Activated CD4-positive, alpha-beta T cell treated with anti-CD3 and anti-CD28 coated beads, Interleukin-10, Interleukin-2, amounts not matched to agents 100 ng/mL and 50 ng/mL, durations not matched to agents 16 hours and 8 hours (primary cell): ENCODE measurements at regions not wholly inside any gene's neighbourhood (a gene's known extent, or its start where the extent isn't known, plus 50 kb on each side); places are given as distances from the start of the nearest gene placed in this dataset.

Experiments used
- DNase-seq: peaks from one replicate; pipeline ENCODE4 v3.0.0-alpha.2; 2020

GRCh38 chr18:41331661-41332060 lies 623.4 kb upstream of the PIK3C3 start:
- no peak for DNase-seq

- no peak for DNase-seq
These were observed 628.7 kb upstream of the PIK3C3 start for GRCh38 chr18:41326311-41326710.

GRCh38 chr18:41324934-41325333 lies 630.1 kb upstream of the PIK3C3 start:
- no peak for DNase-seq

GRCh38 chr18:41324020-41324791 lies 630.8 kb upstream of the PIK3C3 start:
- no peak for DNase-seq

GRCh38 chr18:41323044-41323443 lies 632.0 kb upstream of the PIK3C3 start:
- DNase-seq, result no peak

- no peak for DNase-seq
These were observed 634.9 kb upstream of the PIK3C3 start for GRCh38 chr18:41320100-41320499.

GRCh38 chr18:41315134-41315533 lies 639.9 kb upstream of the PIK3C3 start:
- no peak for DNase-seq

- DNase-seq, result no peak
These were observed 643.2 kb upstream of the PIK3C3 start for GRCh38 chr18:41311571-41312547.

- DNase-seq, result no peak
These were observed 657.3 kb upstream of the PIK3C3 start for GRCh38 chr18:41297740-41298139.

- DNase-seq, result no peak
These were observed 685.7 kb upstream of the PIK3C3 start for GRCh38 chr18:41269294-41269693.

- no peak for DNase-seq
These were observed 686.8 kb upstream of the PIK3C3 start for GRCh38 chr18:41268271-41268670.

GRCh38 chr18:41266616-41267015 lies 688.4 kb upstream of the PIK3C3 start:
- no peak for DNase-seq

GRCh38 chr18:41266204-41266603 lies 688.8 kb upstream of the PIK3C3 start:
- DNase-seq, result no peak

- DNase-seq, result no peak
These were observed 690.0 kb upstream of the PIK3C3 start for GRCh38 chr18:41265047-41265446.

GRCh38 chr18:41263956-41264355 lies 691.1 kb upstream of the PIK3C3 start:
- no peak for DNase-seq

GRCh38 chr18:41262688-41263087 lies 692.3 kb upstream of the PIK3C3 start:
- DNase-seq, result no peak

GRCh38 chr18:41244591-41245037 lies 710.4 kb upstream of the PIK3C3 start:
- DNase-seq, result no peak

- DNase-seq, result no peak
These were observed 717.7 kb upstream of the PIK3C3 start for GRCh38 chr18:41237317-41237716.

- no peak for DNase-seq
These were observed 723.4 kb upstream of the PIK3C3 start for GRCh38 chr18:41231681-41232080.

- no peak for DNase-seq
These were observed 727.0 kb upstream of the PIK3C3 start for GRCh38 chr18:41227993-41228392.

- DNase-seq, result no peak
These were observed 728.1 kb upstream of the PIK3C3 start for GRCh38 chr18:41226911-41227310.

GRCh38 chr18:41226186-41226585 lies 728.8 kb upstream of the PIK3C3 start:
- no peak for DNase-seq

- no peak for DNase-seq
These were observed 738.6 kb upstream of the PIK3C3 start for GRCh38 chr18:41216341-41217003.
